ENCODE measurements at regions not wholly inside any gene's neighbourhood (a gene's known extent, or its start where the extent isn't known, plus 50 kb on each side); places are given as distances from the start of the nearest gene placed in this dataset.

DNA sequence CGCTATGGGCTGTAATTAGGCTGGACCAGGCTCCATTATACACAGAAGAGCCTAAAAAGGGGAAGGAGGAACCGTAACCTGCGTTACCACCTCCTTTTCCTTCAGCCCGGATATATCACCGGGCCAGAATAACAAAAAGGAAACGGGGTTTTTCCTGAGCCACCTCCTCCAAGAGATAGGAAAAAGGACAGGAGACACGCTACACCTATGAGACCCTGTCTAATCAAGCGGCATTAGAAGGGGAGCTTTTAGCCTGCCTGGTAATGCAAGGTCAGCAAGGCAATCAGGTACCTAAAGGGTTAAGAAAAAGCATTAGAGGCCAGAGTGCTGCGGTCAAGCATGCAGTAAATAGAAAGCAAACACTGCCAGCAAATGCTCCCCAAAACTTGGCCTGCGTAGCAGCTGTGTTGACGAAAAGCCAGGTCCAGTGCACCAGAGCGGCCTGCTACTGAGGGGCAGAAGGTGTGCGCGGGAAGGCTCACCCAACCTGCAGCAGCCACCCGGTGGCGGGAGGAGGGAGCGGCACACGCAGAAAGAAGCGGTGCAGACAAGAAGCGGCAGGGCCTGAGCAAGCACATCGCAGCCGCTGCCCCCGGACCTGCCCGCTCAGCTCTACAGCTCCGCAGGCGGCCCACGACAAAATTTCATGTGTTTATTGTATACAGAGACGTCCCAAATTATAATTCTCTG is 1466.1 kb downstream of the UQCRFS1 start:
- TF ChIP-seq, protein P1, sequence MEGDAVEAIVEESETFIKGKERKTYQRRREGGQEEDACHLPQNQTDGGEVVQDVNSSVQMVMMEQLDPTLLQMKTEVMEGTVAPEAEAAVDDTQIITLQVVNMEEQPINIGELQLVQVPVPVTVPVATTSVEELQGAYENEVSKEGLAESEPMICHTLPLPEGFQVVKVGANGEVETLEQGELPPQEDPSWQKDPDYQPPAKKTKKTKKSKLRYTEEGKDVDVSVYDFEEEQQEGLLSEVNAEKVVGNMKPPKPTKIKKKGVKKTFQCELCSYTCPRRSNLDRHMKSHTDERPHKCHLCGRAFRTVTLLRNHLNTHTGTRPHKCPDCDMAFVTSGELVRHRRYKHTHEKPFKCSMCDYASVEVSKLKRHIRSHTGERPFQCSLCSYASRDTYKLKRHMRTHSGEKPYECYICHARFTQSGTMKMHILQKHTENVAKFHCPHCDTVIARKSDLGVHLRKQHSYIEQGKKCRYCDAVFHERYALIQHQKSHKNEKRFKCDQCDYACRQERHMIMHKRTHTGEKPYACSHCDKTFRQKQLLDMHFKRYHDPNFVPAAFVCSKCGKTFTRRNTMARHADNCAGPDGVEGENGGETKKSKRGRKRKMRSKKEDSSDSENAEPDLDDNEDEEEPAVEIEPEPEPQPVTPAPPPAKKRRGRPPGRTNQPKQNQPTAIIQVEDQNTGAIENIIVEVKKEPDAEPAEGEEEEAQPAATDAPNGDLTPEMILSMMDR (IDR thresholded peaks at IDR 0.05) = no peak
- no peak for TF ChIP-seq POLR2A (IDR thresholded peaks at IDR 0.05)
